OCI-M1 (cell line): ENCODE measurements at regions not wholly inside any gene's neighbourhood (a gene's known extent, or its start where the extent isn't known, plus 50 kb on each side); places are given as distances from the start of the nearest gene placed in this dataset.

Source experiments
- DNase-seq: peaks from one replicate; lab custom pipeline; 2025; lab: John Stamatoyannopoulos, UW

DNA sequence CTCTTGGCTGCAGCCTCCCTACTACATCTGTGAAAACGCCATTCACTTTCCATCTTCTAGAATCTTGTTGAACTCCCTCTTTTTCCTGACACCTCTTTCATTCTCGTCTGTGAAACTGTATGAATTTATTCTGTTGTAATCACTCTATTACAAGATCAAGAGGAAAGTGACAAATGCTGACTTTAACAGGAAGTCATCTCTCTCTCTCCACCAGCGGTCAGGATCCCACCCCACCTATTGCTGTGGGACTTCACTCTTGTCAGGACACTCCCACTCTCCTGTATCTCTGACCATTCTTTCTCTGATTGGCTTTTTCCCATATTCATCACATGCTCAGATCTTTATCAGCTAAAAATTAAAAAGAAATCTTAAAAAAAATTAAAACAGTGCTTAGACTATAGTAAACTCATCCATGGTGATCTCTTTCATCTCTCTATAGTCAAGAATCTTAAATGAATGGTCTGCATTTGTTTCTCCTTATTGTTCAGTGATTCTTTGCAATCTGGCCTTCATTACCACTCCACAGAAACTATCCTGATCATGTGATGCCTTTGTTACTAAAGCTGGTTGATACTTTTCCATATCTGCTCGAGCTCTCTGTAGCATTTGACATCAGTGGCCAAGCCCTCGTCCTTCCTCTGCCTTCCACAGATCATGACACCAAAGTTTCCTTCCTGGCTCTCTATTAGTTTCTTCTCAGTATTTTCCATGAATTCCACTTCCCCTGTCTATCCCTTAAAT lies 113.6 kb downstream of the UCHL5 start:
- no peak for DNase-seq

DNA sequence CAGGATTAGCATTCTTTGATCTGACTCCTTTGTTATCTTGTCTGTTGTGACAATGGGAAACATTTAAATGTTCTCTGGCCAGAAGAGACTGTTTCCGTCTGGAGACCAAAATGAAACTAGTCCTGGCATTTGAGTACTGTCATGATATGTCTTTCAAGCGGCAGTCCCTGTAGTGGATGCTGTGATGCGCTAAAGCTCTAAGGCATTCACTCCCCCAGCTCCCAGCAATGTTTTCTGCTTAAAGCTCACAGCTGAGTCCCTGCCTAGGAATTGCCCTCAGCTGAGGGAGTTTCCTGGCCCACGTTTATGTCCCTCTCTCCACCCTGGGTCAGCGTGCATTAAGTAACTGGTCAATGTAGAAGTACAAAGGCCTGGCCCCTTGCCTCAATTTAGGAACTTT lies 109.4 kb downstream of the UCHL5 start:
- no peak for DNase-seq

DNA sequence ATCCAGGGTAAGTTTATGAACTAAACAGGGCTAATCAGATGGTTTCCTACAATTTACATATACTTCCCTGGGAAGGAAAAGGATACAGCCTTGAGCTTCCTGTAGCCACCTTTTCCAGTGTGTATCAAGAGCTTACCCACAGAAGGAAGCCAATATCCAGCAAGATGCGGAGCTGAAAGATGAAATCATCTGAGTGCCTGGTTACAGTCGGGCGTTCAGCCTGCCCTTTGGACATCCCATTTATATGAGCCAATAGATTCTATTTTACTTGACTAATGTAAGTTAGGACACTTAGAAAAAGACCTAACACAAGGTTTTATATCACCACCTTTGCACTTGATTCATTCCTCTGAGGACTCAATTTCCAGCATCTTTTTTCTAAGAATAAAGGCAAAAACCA lies 108.2 kb downstream of the UCHL5 start:
- no peak for DNase-seq

DNA sequence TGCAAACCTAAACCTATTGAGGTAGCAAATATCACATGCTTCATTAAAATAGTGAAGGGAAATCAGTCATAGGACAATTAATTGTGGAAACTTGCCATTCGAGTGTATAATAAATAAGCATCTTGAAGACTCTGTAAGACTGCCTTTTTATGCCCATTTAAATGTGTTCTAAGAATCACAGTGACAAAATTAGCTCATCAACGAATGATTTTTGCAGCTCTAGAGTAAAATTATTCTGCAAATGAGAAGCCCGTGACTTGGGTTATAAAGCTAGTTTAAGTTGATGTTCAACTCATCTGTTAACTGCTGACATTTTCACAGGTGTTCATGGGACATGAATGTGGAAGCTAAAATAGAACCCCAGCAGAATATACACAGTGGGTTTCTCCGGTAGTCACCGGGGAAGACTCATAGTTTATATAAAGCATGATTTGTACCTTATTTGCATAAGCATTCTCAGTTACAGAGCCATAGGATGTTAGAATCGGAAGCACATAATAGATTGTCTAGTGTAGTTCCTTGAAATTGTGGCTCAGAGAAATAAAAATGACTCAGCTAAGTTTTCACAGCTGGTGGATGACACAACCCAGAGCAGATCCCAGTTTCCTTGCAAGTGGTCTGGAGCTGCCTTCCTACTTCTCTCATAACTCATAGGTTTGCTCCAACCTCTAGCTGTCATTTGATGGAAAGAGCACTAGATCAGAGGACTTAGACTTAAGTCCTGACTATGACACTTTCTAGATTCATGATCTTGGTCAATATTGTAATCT lies 107.3 kb downstream of the UCHL5 start:
- DNase-seq, result peak; percentile 67

DNA sequence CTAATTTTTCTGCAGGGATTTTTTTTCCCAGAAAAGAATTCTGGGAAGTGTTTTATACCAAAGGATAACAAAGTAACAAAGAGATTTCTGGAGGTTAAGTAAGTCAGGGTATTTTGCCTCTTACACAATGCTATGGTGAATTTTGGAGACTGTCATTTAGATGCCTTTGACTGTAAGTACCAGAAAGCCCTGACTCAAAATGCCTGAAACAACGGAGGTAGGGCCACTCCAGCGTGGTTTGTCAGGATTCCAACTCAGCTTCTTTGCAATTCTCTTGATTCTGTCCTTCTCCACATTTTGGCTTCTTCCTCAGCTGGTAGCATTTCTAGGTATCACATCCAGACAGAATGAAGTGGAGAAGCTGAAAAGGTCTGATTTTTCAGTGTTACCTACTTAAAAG lies 106.5 kb downstream of the UCHL5 start:
- DNase-seq, result no peak

DNA sequence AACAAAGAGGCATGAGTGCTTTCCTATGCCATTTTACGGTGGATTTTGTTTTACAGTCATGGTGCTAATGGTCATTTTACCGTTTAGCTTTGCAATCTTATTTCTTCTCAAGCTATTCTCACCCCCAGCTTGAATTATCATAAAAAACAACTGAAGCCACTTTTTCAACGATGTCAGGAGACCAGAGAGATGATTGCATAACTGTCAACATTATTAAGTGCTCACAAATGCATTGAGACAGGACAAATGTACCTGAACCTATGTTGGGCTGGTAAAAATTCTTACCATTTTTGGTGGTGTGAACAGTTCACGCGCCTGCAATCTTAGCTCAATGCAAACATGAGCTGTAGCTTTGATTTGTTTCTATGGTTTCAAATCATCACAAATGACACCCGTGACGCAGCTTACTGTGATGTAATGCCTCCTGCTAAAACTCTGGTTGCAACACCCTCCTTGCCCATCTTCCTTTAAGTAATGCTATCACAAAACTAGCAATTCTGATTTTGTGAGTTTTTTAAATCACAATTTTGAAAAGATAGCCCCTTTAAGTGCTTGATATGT lies 104.4 kb downstream of the UCHL5 start:
- DNase-seq, result no peak

DNA sequence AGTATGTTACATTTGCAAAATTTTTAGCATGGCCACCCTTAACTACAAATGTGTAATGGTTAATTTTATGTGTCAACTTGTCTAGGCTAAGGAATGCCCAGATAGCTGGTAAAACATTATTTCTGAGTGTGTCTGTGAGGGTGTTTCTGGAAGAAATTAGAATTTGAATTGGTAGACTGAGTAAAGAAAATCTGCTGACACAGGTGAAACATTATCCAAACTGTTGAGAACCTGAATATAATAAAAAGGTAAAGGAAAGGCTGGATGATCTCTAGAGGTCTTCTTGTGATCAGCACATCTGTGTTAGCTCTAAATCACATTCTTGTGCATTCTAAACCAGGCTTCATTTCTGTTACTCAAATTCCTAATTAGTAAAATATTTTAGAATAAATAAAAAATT lies 100.8 kb downstream of the UCHL5 start:
- DNase-seq, result no peak

DNA sequence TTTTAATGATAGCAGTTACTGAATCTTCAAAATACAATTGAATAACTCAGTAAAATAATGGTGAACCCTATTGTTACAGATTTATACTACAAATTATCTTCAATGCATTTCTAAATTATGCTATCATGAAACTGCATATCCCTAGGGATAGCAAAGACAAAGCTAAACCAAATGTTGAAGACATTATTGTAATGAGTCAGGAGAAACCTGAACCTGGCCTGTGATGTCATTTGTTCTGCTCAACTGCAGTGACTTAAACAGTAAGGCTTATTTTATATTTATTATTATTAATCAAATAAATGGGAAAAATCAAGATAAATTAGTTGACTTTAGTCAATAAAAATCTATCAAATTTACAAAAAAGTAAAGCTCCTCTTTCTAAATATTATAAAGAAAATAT lies 100.3 kb downstream of the UCHL5 start:
- no peak for DNase-seq

DNA sequence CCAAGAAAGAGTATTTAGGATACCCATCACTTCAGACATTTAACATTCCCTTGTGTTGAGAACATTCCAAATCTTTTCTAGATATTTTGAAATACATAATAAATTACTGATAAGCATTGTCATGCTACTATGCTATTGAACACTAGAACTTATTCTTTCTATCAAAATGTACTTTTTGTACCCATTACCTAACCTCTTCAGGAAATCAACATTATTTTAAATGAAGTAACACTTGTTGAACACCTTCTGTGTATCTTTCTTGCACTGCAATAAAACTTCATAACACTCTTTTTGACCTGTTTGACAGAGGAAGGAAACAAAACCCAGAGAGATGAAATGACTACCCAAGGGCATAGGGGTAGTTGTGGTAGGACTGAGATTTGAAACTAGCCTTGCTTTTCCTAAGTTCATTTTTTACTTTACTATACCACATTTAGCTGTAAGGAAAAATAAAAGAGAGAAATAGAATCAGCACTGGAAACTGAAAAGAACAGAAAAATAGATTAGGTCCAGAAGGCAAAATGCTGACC lies 99.4 kb downstream of the UCHL5 start:
- no peak for DNase-seq
